IgD-negative memory B cell (primary cell): ENCODE measurements at regions not wholly inside any gene's neighbourhood (a gene's known extent, or its start where the extent isn't known, plus 50 kb on each side); places are given as distances from the start of the nearest gene placed in this dataset.

Experiments
- H3K27ac Mint-ChIP-seq, 3 donors: one replicate each; pipeline ENCODE4 v1.8.0; 2020 to 2022; ENCODE audit warnings: mild to moderate bottlenecking in 3 of 3, mixed read lengths in 3 of 3, moderate library complexity in 1 of 3
- H3K27me3 Mint-ChIP-seq: one replicate; pipeline ENCODE4 v1.8.0; 2021; ENCODE audit warnings: mixed read lengths
- H3K36me3 Mint-ChIP-seq: one replicate; pipeline ENCODE4 v1.8.0; 2020; ENCODE audit warnings: mild to moderate bottlenecking, mixed read lengths
- H3K4me1 Mint-ChIP-seq, 3 donors: one replicate each; pipeline ENCODE4 v1.8.0; 2020 to 2022; ENCODE audit warnings: mixed read lengths in 3 of 3, mild to moderate bottlenecking in 1 of 3
- H3K4me3 Mint-ChIP-seq, 4 donors: one replicate each; pipeline ENCODE4 v1.8.0; 2020 to 2022; ENCODE audit warnings: mild to moderate bottlenecking in 4 of 4, mixed read lengths in 4 of 4, moderate library complexity in 3 of 4
- H3K9me3 Mint-ChIP-seq, 3 donors: one replicate each; pipeline ENCODE4 v1.8.0; 2020 to 2021; ENCODE audit warnings: mixed read lengths in 3 of 3, mild to moderate bottlenecking in 1 of 3

- H3K27ac Mint-ChIP-seq = no peak overlapping the region
- peaks cover 0 to 5% (median 2%) of the 10 kb centered on the region in 3 donors for H3K9me3 Mint-ChIP-seq
- H3K36me3 Mint-ChIP-seq = no peaks in the 10 kb centered on the region
- no peaks in the 10 kb centered on the region for H3K27me3 Mint-ChIP-seq
- H3K4me1 Mint-ChIP-seq = no peaks in the 10 kb centered on the region
- no peak overlapping the region for H3K4me3 Mint-ChIP-seq
Measured at GRCh38 chr12:38998887-38999482, 93.6 kb upstream of the CPNE8 start.

GRCh38 chr12:38995249-38995648, 89.9 kb upstream of the CPNE8 start:
- Mint-ChIP-seq H3K36me3 (no peaks in the 10 kb centered on the region), H3K4me1 (no peaks in the 10 kb centered on the region), H3K4me3 (no peak overlapping the region), H3K9me3 (peaks cover 2 to 11% (median 4%) of the 10 kb centered on the region in 3 donors), H3K27me3 (no peaks in the 10 kb centered on the region), H3K27ac (no peak overlapping the region)

- Mint-ChIP-seq H3K4me3 (no peak overlapping the region), H3K9me3 (peaks cover 4 to 10% (median 6%) of the 10 kb centered on the region in 3 donors), H3K27me3 (no peaks in the 10 kb centered on the region), H3K4me1 (no peaks in the 10 kb centered on the region), H3K36me3 (no peaks in the 10 kb centered on the region), H3K27ac (no peak overlapping the region)
Measured at GRCh38 chr12:38985961-38986360, 80.6 kb upstream of the CPNE8 start.

GRCh38 chr12:38984388-38984787, 79.0 kb upstream of the CPNE8 start:
- no peaks in the 10 kb centered on the region for H3K27me3 Mint-ChIP-seq
- no peaks in the 10 kb centered on the region for H3K36me3 Mint-ChIP-seq
- H3K4me3 Mint-ChIP-seq = no peak overlapping the region
- H3K4me1 Mint-ChIP-seq = no peaks in the 10 kb centered on the region
- peaks cover 4 to 10% (median 6%) of the 10 kb centered on the region in 3 donors for H3K9me3 Mint-ChIP-seq
- H3K27ac Mint-ChIP-seq = no peak overlapping the region

- Mint-ChIP-seq H3K4me1 (no peaks in the 10 kb centered on the region), H3K36me3 (no peaks in the 10 kb centered on the region), H3K27me3 (no peaks in the 10 kb centered on the region), H3K4me3 (no peak overlapping the region), H3K9me3 (peaks cover 4 to 10% (median 6%) of the 10 kb centered on the region in 3 donors), H3K27ac (no peak overlapping the region)
Measured at GRCh38 chr12:38983117-38983571, 77.8 kb upstream of the CPNE8 start.

GRCh38 chr12:38977132-38977531, 71.7 kb upstream of the CPNE8 start:
- no peaks in the 10 kb centered on the region for H3K36me3 Mint-ChIP-seq
- no peaks in the 10 kb centered on the region for H3K4me1 Mint-ChIP-seq
- no peaks in the 10 kb centered on the region for H3K27me3 Mint-ChIP-seq
- H3K9me3 Mint-ChIP-seq = peaks cover 1 to 8% (median 5%) of the 10 kb centered on the region in 3 donors
- no peak overlapping the region for H3K27ac Mint-ChIP-seq
- H3K4me3 Mint-ChIP-seq = no peak overlapping the region

GRCh38 chr12:38969706-38970105, 64.3 kb upstream of the CPNE8 start:
- no peaks in the 10 kb centered on the region for H3K4me1 Mint-ChIP-seq
- H3K36me3 Mint-ChIP-seq = no peaks in the 10 kb centered on the region
- H3K9me3 Mint-ChIP-seq = peaks cover 3 to 4% (median 4%) of the 10 kb centered on the region in 3 donors
- no peaks in the 10 kb centered on the region for H3K27me3 Mint-ChIP-seq
- H3K4me3 Mint-ChIP-seq = no peak overlapping the region
- no peak overlapping the region for H3K27ac Mint-ChIP-seq

GRCh38 chr12:38961683-38962082, 56.3 kb upstream of the CPNE8 start:
- no peaks in the 10 kb centered on the region for H3K4me1 Mint-ChIP-seq
- peaks cover 4 to 16% (median 7%) of the 10 kb centered on the region in 3 donors for H3K9me3 Mint-ChIP-seq
- H3K4me3 Mint-ChIP-seq = no peak overlapping the region
- H3K27me3 Mint-ChIP-seq = no peaks in the 10 kb centered on the region
- H3K27ac Mint-ChIP-seq = no peak overlapping the region
- H3K36me3 Mint-ChIP-seq = no peaks in the 10 kb centered on the region

- Mint-ChIP-seq H3K27me3 (no peaks in the 10 kb centered on the region), H3K9me3 (peaks cover 4 to 20% (median 9%) of the 10 kb centered on the region in 3 donors), H3K4me1 (no peaks in the 10 kb centered on the region), H3K36me3 (no peaks in the 10 kb centered on the region), H3K4me3 (no peak overlapping the region), H3K27ac (no peak overlapping the region)
Measured at GRCh38 chr12:38961012-38961411, 55.6 kb upstream of the CPNE8 start.

- Mint-ChIP-seq H3K27ac (no peak overlapping the region), H3K9me3 (peaks cover 2 to 14% (median 5%) of the 10 kb centered on the region in 3 donors), H3K4me3 (no peak overlapping the region), H3K4me1 (no peaks in the 10 kb centered on the region), H3K27me3 (no peaks in the 10 kb centered on the region), H3K36me3 (no peaks in the 10 kb centered on the region)
Measured at GRCh38 chr12:38956337-38956736, 50.9 kb upstream of the CPNE8 start.
